ENCODE measurements at regions not wholly inside any gene's neighbourhood (a gene's known extent, or its start where the extent isn't known, plus 50 kb on each side); places are given as distances from the start of the nearest gene placed in this dataset.

DNA sequence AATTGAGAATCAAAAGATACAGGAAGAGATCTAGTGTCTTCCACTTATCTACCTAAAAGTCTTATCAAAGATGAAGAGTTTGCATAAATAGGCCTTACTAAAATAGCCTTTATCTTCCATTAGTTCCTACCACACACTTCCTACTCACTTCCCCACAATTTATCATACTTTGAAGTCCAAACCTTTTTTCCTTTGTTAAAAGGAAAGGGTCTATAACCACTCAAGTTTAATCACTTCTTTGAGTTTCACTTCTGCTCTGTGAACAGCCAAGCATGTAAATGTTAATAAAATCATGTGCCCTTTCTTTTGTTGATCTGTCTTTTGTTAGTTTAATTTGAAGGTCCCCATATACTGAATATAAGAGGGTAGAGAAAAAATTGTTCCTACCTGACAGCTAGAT is 114.5 kb downstream of the PHLDA1 start:
- POLR2A ChIA-PET, result no interaction called here
- ATAC-seq (no peak), DNase-seq (ENCODE audit: extremely low read depth in 1 of 4, low spot score in 3 of 4) (no peak), FAIRE-seq (no peak)
- H3K4me3 ChIP-seq, result no peak overlapping the region
- H3K27ac ChIP-seq (ENCODE audit: extremely low read depth, low read depth, low read length), result no peak overlapping the region
- H2AFZ ChIP-seq (ENCODE audit: low read depth, low read length), result no peak overlapping the region
- CTCF ChIA-PET (ENCODE audit: low intra/inter-chr PET ratio), result no interaction called here
- H3K4me2 ChIP-seq (ENCODE audit: insufficient read depth, low read length), result no peak overlapping the region
- intact Hi-C loops (cut with micrococcal nuclease), result no loop called here
- no peaks in the 10 kb centered on the region for H3K9me3 ChIP-seq (replicated peaks; ENCODE audit: control insufficient read depth, insufficient read depth, low read depth, low read length)
- H3K27me3 ChIP-seq (ENCODE audit: control insufficient read depth in 2 of 2, insufficient read depth in 2 of 2, low read length in 2 of 2), result no peaks in the 10 kb centered on the region
- in situ Hi-C loops (cut with MboI), result no loop called here
- no peaks in the 10 kb centered on the region for H3K36me3 ChIP-seq (ENCODE audit: control insufficient read depth, insufficient read depth, low read length)
- no peaks in the 10 kb centered on the region for H3K9me1 ChIP-seq (ENCODE audit: control insufficient read depth, insufficient read depth, low read length)
- H3K79me2 ChIP-seq (ENCODE audit: control insufficient read depth, insufficient read depth, low read length), result no peaks in the 10 kb centered on the region
- no peak for TF ChIP-seq KDM4B (IDR thresholded peaks at IDR 0.05; ENCODE audit: borderline replicate concordance in 2 of 2, low read depth in 1 of 2)
- no peak for TF ChIP-seq ZNF239 (CRISPR knock-in tag; IDR thresholded peaks at IDR 0.05)
- TF ChIP-seq, protein P1, sequence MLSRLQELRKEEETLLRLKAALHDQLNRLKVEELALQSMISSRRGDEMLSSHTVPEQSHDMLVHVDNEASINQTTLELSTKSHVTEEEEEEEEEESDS (CRISPR knock-in tag; IDR thresholded peaks at IDR 0.05), result no peak
- no peak for TF ChIP-seq C11orf30 (IDR thresholded peaks at IDR 0.05; ENCODE audit: low read depth)
- no peak for TF ChIP-seq MECOM (CRISPR knock-in tag; IDR thresholded peaks at IDR 0.05)
- TF ChIP-seq KAT2B (IDR thresholded peaks at IDR 0.05; ENCODE audit: low read depth, low read length), result no peak
- BruUV-seq (replicated peaks), result no TSS peak
- no peaks in the 10 kb centered on the region for H4K20me1 ChIP-seq (replicated peaks; ENCODE audit: control insufficient read depth, insufficient read depth, low read length)
- H3K4me1 ChIP-seq (replicated peaks in 1 of 2; ENCODE audit: control insufficient read depth in 2 of 2, insufficient read depth in 2 of 2, low read length in 2 of 2), result peaks cover 0 to 5% of the 10 kb centered on the region in 2 experiments; a peak in 2 of 5 replicates
- H3K9ac ChIP-seq (ENCODE audit: insufficient read depth in 1 of 2, low read depth in 2 of 2, low read length in 2 of 2), result no peak overlapping the region
